ENCODE measurements at regions not wholly inside any gene's neighbourhood (a gene's known extent, or its start where the extent isn't known, plus 50 kb on each side); places are given as distances from the start of the nearest gene placed in this dataset.

DNA sequence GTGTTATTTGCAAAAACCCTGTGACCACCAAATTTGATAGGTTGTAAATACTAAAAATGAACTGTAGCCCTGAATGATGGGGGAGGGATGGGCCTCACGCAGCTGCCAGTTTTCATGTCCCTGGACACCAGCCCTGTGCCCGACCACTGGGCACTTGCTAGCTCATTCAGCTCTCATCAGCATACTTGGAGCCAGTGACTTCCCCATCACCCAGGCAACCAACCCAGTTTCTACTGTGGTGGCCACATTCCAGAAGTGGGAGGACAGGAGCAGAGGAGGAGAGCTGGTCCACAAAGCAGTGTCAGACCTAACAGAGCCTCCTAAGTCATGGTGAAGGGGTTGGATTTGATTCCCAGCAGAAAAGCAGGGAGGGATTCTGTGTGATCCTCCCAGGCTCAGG lies 128.2 kb downstream of the CPEB2 start:
- TF ChIP-seq, protein P1, sequence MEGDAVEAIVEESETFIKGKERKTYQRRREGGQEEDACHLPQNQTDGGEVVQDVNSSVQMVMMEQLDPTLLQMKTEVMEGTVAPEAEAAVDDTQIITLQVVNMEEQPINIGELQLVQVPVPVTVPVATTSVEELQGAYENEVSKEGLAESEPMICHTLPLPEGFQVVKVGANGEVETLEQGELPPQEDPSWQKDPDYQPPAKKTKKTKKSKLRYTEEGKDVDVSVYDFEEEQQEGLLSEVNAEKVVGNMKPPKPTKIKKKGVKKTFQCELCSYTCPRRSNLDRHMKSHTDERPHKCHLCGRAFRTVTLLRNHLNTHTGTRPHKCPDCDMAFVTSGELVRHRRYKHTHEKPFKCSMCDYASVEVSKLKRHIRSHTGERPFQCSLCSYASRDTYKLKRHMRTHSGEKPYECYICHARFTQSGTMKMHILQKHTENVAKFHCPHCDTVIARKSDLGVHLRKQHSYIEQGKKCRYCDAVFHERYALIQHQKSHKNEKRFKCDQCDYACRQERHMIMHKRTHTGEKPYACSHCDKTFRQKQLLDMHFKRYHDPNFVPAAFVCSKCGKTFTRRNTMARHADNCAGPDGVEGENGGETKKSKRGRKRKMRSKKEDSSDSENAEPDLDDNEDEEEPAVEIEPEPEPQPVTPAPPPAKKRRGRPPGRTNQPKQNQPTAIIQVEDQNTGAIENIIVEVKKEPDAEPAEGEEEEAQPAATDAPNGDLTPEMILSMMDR (IDR thresholded peaks at IDR 0.05; ENCODE audit: insufficient read depth, low read length, poor library complexity, severe bottlenecking): no peak
- Histone ChIP-seq H3K27me3 (replicated peaks; ENCODE audit: control insufficient read depth, insufficient read depth, low read length) (no peaks in the 10 kb centered on the region), H3K36me3 (ENCODE audit: control insufficient read depth, insufficient read depth, low read length) (no peaks in the 10 kb centered on the region), H3K4me3 (replicated peaks; ENCODE audit: low read depth, low read length) (no peak overlapping the region)
- DNase-seq (ENCODE audit: extremely low read depth, insufficient read length): no peak

DNA sequence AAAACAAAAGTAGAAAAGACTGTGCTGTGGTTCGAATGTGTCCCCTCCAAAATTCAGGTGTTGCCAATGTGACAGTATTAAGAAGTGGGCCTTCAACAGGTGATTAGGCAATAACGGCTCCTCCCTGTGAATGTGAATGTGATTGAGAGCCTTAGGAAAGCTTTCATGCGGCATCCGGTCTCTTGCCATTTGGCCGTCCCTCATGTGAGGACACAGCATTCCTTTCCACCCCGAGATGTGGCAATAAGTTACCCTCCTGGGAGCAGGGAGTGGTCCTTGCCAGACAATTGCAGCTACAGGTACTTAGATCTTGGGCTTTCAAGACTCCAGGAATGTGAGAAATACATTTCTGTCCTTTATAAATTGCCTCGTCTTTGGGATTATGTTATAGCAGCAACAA lies 129.3 kb downstream of the CPEB2 start:
- Histone ChIP-seq H3K4me3 (replicated peaks; ENCODE audit: low read depth, low read length) (no peak overlapping the region), H3K27me3 (replicated peaks; ENCODE audit: control insufficient read depth, insufficient read depth, low read length) (no peaks in the 10 kb centered on the region), H3K36me3 (ENCODE audit: control insufficient read depth, insufficient read depth, low read length) (no peaks in the 10 kb centered on the region)
- TF ChIP-seq, protein P1 (IDR thresholded peaks at IDR 0.05; ENCODE audit: insufficient read depth, low read length, poor library complexity, severe bottlenecking): no peak
- no peak for DNase-seq (ENCODE audit: extremely low read depth, insufficient read length)

- no peak for DNase-seq (ENCODE audit: extremely low read depth, insufficient read length)
- TF ChIP-seq, protein P1 (IDR thresholded peaks at IDR 0.05; ENCODE audit: insufficient read depth, low read length, poor library complexity, severe bottlenecking): no peak
- H3K4me3 ChIP-seq (replicated peaks; ENCODE audit: low read depth, low read length): no peak overlapping the region
- H3K27me3 ChIP-seq (replicated peaks; ENCODE audit: control insufficient read depth, insufficient read depth, low read length): no peaks in the 10 kb centered on the region
- no peaks in the 10 kb centered on the region for H3K36me3 ChIP-seq (ENCODE audit: control insufficient read depth, insufficient read depth, low read length)
Measured at GRCh38 chr4:15132739-15133138, 130.5 kb downstream of the CPEB2 start.

DNA sequence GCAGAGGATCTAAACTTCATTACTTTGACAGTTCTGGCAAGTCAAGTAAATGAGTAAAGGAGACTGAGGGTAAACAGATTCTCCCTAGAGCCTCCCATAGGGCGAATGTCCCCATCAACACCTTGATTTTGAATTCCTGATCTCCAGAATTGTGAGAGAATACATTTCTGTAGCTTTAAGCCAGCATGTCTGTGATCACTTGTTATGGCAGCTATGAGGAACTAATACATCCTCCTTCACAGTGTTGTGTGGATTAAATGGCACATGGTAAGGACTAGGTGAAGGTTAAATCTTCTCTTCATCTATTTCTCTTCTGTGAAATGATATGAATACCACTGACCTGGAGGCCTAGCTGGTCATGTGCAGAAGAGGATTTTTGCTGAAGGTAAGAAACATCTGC lies 137.3 kb downstream of the CPEB2 start:
- H3K36me3 ChIP-seq (ENCODE audit: control insufficient read depth, insufficient read depth, low read length): no peaks in the 10 kb centered on the region
- TF ChIP-seq, protein P1 (IDR thresholded peaks at IDR 0.05; ENCODE audit: insufficient read depth, low read length, poor library complexity, severe bottlenecking): no peak
- H3K27me3 ChIP-seq (replicated peaks; ENCODE audit: control insufficient read depth, insufficient read depth, low read length): no peaks in the 10 kb centered on the region
- no peak overlapping the region for H3K4me3 ChIP-seq (replicated peaks; ENCODE audit: low read depth, low read length)
- no peak for DNase-seq (ENCODE audit: extremely low read depth, insufficient read length)

DNA sequence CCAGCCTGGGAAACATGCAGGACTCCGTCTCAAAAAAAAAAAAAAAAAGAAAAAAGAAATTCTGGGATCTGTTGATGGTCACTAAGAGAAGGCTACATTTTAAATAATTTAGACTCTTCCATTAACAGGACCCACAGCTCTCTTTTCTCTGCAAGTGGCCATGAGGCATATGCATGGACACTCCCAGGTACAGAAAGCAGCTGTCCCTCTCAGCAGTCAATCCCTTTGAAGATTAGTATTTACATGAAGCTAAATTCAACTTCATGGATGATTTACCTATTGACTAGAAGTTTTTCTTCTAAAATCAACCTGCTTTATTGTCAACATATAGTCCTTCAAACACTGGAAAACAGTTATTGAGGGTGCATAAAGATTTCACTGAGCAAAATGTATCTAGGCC lies 139.9 kb downstream of the CPEB2 start:
- TF ChIP-seq, protein P1 (IDR thresholded peaks at IDR 0.05; ENCODE audit: insufficient read depth, low read length, poor library complexity, severe bottlenecking): no peak

DNA sequence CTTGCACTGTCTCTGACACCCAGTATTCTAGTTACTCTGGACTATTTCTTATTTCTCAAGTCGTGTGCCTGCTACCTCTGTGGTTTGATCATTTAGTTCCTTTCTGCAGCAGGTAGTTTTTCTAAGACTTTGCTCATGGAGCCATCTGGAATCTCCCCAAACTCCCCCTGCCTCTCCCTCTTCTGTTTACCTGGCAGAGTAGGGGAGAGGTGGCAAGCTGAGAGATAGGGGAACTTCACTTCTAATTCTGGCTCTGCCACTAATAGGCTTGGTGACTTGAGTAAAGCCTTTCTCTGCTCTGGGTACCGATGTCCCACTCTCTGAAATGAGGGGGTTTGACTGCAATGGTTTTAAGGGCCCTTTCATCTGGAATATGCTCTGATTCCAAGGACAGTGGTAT lies 141.3 kb downstream of the CPEB2 start:
- Histone ChIP-seq H3K4me3 (replicated peaks; ENCODE audit: low read depth, low read length) (no peak overlapping the region), H3K36me3 (ENCODE audit: control insufficient read depth, insufficient read depth, low read length) (no peaks in the 10 kb centered on the region), H3K27me3 (replicated peaks; ENCODE audit: control insufficient read depth, insufficient read depth, low read length) (no peaks in the 10 kb centered on the region)
- TF ChIP-seq, protein P1 (IDR thresholded peaks at IDR 0.05; ENCODE audit: insufficient read depth, low read length, poor library complexity, severe bottlenecking): no peak
- no peak for DNase-seq (ENCODE audit: extremely low read depth, insufficient read length)

More for the DNA sequence above, 139.9 kb downstream of the CPEB2 start:
- DNase-seq (ENCODE audit: extremely low read depth, insufficient read length): no peak
- H3K4me3 ChIP-seq (replicated peaks; ENCODE audit: low read depth, low read length): no peak overlapping the region
- no peaks in the 10 kb centered on the region for H3K27me3 ChIP-seq (replicated peaks; ENCODE audit: control insufficient read depth, insufficient read depth, low read length)
- H3K36me3 ChIP-seq (ENCODE audit: control insufficient read depth, insufficient read depth, low read length): no peaks in the 10 kb centered on the region
